ENCODE measurements at regions not wholly inside any gene's neighbourhood (a gene's known extent, or its start where the extent isn't known, plus 50 kb on each side); places are given as distances from the start of the nearest gene placed in this dataset.

- TF ChIP-seq GATA2 (IDR thresholded peaks at IDR 0.05; ENCODE audit: low read depth, low read length) = no peak
- TF ChIP-seq GATA3 (IDR thresholded peaks at IDR 0.05; ENCODE audit: low read depth, low read length) = no peak
These were observed 1516.4 kb downstream of the EFNA5 start for GRCh38 chr5:106154280-106154716.
